ENCODE measurements at regions not wholly inside any gene's neighbourhood (a gene's known extent, or its start where the extent isn't known, plus 50 kb on each side); places are given as distances from the start of the nearest gene placed in this dataset.

GRCh38 chr10:91345716-91346115, 64.4 kb upstream of the HECTD2 start:
- peak; percentile 28 for DNase-seq (ENCODE audit: low read depth)
- no peak for TF ChIP-seq CTCF (IDR thresholded peaks at IDR 0.05; ENCODE audit: insufficient read depth, low read length)

GRCh38 chr10:91347529-91347928, 62.6 kb upstream of the HECTD2 start:
- no peak for TF ChIP-seq CTCF (IDR thresholded peaks at IDR 0.05; ENCODE audit: insufficient read depth, low read length)
- no peak for DNase-seq (ENCODE audit: low read depth)
- no peak overlapping the region for H3K4me3 ChIP-seq (ENCODE audit: low read depth, low read length)

More at GRCh38 chr10:91345716-91346115, 64.4 kb upstream of the HECTD2 start:
- H3K4me3 ChIP-seq (ENCODE audit: low read depth, low read length): no peak overlapping the region

- peak; percentile 91 for DNase-seq (ENCODE audit: low read depth)
- H3K4me3 ChIP-seq (ENCODE audit: low read depth, low read length): no peak overlapping the region
- TF ChIP-seq CTCF (IDR thresholded peaks at IDR 0.05; ENCODE audit: insufficient read depth, low read length): no peak
Measured at GRCh38 chr10:91349381-91349780, 60.8 kb upstream of the HECTD2 start.

- H3K4me3 ChIP-seq (ENCODE audit: low read depth, low read length): no peak overlapping the region
- DNase-seq (ENCODE audit: low read depth): peak; percentile 39
- TF ChIP-seq CTCF (IDR thresholded peaks at IDR 0.05; ENCODE audit: insufficient read depth, low read length): no peak
Measured at GRCh38 chr10:91350651-91351081, 59.5 kb upstream of the HECTD2 start.

- H3K4me3 ChIP-seq (ENCODE audit: low read depth, low read length): no peak overlapping the region
- DNase-seq (ENCODE audit: low read depth): no peak
- no peak for TF ChIP-seq CTCF (IDR thresholded peaks at IDR 0.05; ENCODE audit: insufficient read depth, low read length)
Measured at GRCh38 chr10:91352760-91353159, 57.4 kb upstream of the HECTD2 start.

- DNase-seq (ENCODE audit: low read depth): no peak
- H3K4me3 ChIP-seq (ENCODE audit: low read depth, low read length): no peak overlapping the region
- TF ChIP-seq CTCF (IDR thresholded peaks at IDR 0.05; ENCODE audit: insufficient read depth, low read length): no peak
Measured at GRCh38 chr10:91354166-91355075, 55.7 kb upstream of the HECTD2 start.
